LNCaP clone FGC (cell line): ENCODE measurements at regions not wholly inside any gene's neighbourhood (a gene's known extent, or its start where the extent isn't known, plus 50 kb on each side); places are given as distances from the start of the nearest gene placed in this dataset.

Experiments used
- DNase-seq: peaks from one replicate; pipeline ENCODE4 v3.0.0-alpha.2; 2011; ENCODE audit warnings: low read depth
- H3K4me3 ChIP-seq: 2 replicates; pipeline ENCODE4 v1.5.1; 2011; ENCODE audit warnings: mild to moderate bottlenecking, low read depth, low read length, control low read depth
- CTCF ChIP-seq: IDR thresholded peaks from 2 replicates; pipeline ENCODE4 v1.5.1; 2012; ENCODE audit warnings: mild to moderate bottlenecking; ENCODE audit not compliant: control insufficient read depth, insufficient read depth; ENCODE audit errors: extremely low read depth

GRCh38 chr10:64518456-64518855, 997.3 kb downstream of the REEP3 start:
- DNase-seq: no peak
- TF ChIP-seq CTCF: no peak
- no peak overlapping the region for H3K4me3 ChIP-seq

GRCh38 chr10:64519427-64519826, 998.2 kb downstream of the REEP3 start:
- no peak for DNase-seq
- no peak overlapping the region for H3K4me3 ChIP-seq
- no peak for TF ChIP-seq CTCF

GRCh38 chr10:64519831-64520230, 998.6 kb downstream of the REEP3 start:
- no peak for DNase-seq
- no peak overlapping the region for H3K4me3 ChIP-seq
- TF ChIP-seq CTCF: no peak

GRCh38 chr10:64523065-64523759, 1002.0 kb downstream of the REEP3 start:
- TF ChIP-seq CTCF: no peak
- no peak for DNase-seq

GRCh38 chr10:64528294-64529002, 1007.2 kb downstream of the REEP3 start:
- no peak overlapping the region for H3K4me3 ChIP-seq
- no peak for DNase-seq
- no peak for TF ChIP-seq CTCF

More at GRCh38 chr10:64523065-64523759, 1002.0 kb downstream of the REEP3 start:
- no peak overlapping the region for H3K4me3 ChIP-seq

GRCh38 chr10:64529003-64529350, 1007.8 kb downstream of the REEP3 start:
- no peak for TF ChIP-seq CTCF

More at GRCh38 chr10:64529003-64529350, 1007.8 kb downstream of the REEP3 start:
- no peak overlapping the region for H3K4me3 ChIP-seq
- no peak for DNase-seq
